Thyroid gland (tissue), 4 donors: ENCODE measurements at regions not wholly inside any gene's neighbourhood (a gene's known extent, or its start where the extent isn't known, plus 50 kb on each side); places are given as distances from the start of the nearest gene placed in this dataset.

ENCODE experiments used
- DNase-seq, 2 donors: peaks; one replicate each; pipeline ENCODE4 v3.0.0-alpha.2; 2019
- H3K27ac ChIP-seq, 3 donors: fragments of 200-600 bp; sonication (generic); 1 replicate in 2 of 3; 2 replicates in 1 of 3; pipeline ENCODE4 v1.5.1; 2016 to 2019; ENCODE audit warnings: mild to moderate bottlenecking in 1 of 3, moderate library complexity in 1 of 3
- H3K27me3 ChIP-seq: fragments of 200-600 bp; sonication (generic); one replicate; pipeline ENCODE4 v1.5.1; 2019
- H3K36me3 ChIP-seq, 2 donors: fragments of 200-600 bp; sonication (generic); one replicate each; pipeline ENCODE4 v1.5.1; 2016 to 2019
- H3K4me1 ChIP-seq, 2 donors: fragments of 200-600 bp; sonication (generic); one replicate each; pipeline ENCODE4 v1.5.1; 2017 to 2019
- H3K4me3 ChIP-seq, 3 donors: fragments of 200-600 bp; sonication (generic); replicated peaks in 1 of 3; 1 replicate in 2 of 3; 2 replicates in 1 of 3; pipeline ENCODE4 v1.5.1; 2016; ENCODE audit warnings: mild to moderate bottlenecking in 1 of 3
- H3K9me3 ChIP-seq: fragments of 200-600 bp; sonication (generic); one replicate; pipeline ENCODE4 v1.5.1; 2017
- POLR2A ChIP-seq, 2 donors: fragments of 450-650 bp; IDR thresholded peaks; one replicate each; pipeline ENCODE4 v1.6.1; 2017; ENCODE audit warnings: antibody characterized with exemption in 2 of 2, mild to moderate bottlenecking in 2 of 2, moderate library complexity in 1 of 2
- WGBS, 2 donors: methylation state at CpG; one replicate each; pipeline ENCODE4 v1.1.5; 2017; 5-methylcytosine and 5-hydroxymethylcytosine counted together
- intact Hi-C: fragments of 100-400 bp; cut with DNase I; formaldehyde crosslinking; loops from one replicate; pipeline ENCODE4 v1.15.1; 2023
- TF ChIP-seq, protein P1 (sequence below), 6 experiments: fragments of 200-600 bp in 3 of 6; fragments of 450-650 bp in 3 of 6; sonication (generic) in 3 of 6; IDR thresholded peaks; one replicate each; pipeline ENCODE4 v1.5.1; 2016 to 2019; ENCODE audit warnings: antibody characterized with exemption in 6 of 6, mild to moderate bottlenecking in 2 of 6, inconsistent platforms in 1 of 6, moderate library complexity in 1 of 6

DNA sequence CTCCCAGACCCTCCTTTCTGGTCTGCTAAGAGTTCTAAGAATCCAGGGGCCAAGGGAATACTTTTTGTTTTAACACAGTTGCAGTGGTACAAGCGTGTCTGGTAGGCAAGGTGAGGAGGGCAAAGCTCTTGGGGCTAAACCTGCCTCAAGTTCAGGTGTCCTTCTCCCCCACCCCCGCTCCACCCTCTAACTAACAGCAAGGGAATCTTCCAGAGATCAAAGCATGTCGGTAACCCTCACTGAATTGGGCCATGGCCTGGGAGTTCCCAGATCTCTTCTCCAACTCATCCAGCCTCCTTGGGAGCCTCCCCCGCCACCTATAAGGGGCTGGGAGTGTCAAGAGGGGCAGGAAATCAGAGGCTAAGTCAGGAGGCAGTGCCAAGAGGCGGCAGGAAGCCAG, 55.7 kb upstream of the TAC4 start:
- 61 to 63% methylated on average over 5 of the region's 5 CpGs for WGBS, 2 donors
- peak in 1 of 2 donors; percentile 24 for DNase-seq

DNA sequence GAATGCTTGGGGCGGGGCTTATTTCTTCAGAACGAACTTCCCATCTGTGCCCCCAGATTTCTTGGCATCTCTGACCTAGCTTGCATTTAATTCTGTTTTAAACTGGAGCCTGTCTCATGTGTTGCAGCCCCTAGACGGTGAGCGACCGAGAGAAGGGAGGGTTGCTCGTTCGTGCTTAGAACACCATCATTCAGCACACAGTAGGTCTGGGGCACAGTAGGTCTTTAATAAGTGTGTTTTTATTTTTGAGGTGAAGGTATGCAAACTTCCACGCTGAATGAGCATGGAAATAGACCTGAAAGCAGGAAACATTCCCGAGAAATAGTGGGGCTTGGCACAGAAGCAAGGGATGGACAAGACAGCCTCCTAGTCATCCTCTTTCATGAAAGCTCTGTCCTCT, 57.0 kb upstream of the TAC4 start:
- DNase-seq, result no peak
- Histone ChIP-seq H3K27ac (no peak overlapping the region), H3K36me3 (no peaks in the 10 kb centered on the region), H3K4me3 (no peak overlapping the region), H3K4me1 (peaks cover 5 to 28% of the 10 kb centered on the region in 2 donors), H3K9me3 (no peaks in the 10 kb centered on the region), H3K27me3 (no peaks in the 10 kb centered on the region)
- intact Hi-C loops, result no loop called here
- 82 to 87% methylated on average over 9 of the region's 9 CpGs for WGBS, 2 donors
- no peak for TF ChIP-seq POLR2A (IDR thresholded peaks at IDR 0.05)
- TF ChIP-seq, protein P1, sequence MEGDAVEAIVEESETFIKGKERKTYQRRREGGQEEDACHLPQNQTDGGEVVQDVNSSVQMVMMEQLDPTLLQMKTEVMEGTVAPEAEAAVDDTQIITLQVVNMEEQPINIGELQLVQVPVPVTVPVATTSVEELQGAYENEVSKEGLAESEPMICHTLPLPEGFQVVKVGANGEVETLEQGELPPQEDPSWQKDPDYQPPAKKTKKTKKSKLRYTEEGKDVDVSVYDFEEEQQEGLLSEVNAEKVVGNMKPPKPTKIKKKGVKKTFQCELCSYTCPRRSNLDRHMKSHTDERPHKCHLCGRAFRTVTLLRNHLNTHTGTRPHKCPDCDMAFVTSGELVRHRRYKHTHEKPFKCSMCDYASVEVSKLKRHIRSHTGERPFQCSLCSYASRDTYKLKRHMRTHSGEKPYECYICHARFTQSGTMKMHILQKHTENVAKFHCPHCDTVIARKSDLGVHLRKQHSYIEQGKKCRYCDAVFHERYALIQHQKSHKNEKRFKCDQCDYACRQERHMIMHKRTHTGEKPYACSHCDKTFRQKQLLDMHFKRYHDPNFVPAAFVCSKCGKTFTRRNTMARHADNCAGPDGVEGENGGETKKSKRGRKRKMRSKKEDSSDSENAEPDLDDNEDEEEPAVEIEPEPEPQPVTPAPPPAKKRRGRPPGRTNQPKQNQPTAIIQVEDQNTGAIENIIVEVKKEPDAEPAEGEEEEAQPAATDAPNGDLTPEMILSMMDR (IDR thresholded peaks at IDR 0.05), result no peak

More for the DNA sequence above, 55.7 kb upstream of the TAC4 start:
- no peak overlapping the region for H3K27ac ChIP-seq
- H3K27me3 ChIP-seq, result no peaks in the 10 kb centered on the region
- H3K4me1 ChIP-seq, result peaks cover 5 to 28% of the 10 kb centered on the region in 2 donors
- TF ChIP-seq, protein P1 (IDR thresholded peaks at IDR 0.05), result no peak
- no peak for TF ChIP-seq POLR2A (IDR thresholded peaks at IDR 0.05)
- no peaks in the 10 kb centered on the region for H3K9me3 ChIP-seq
- intact Hi-C loops, result no loop called here
- H3K36me3 ChIP-seq, result no peaks in the 10 kb centered on the region
- H3K4me3 ChIP-seq, result no peak overlapping the region

DNA sequence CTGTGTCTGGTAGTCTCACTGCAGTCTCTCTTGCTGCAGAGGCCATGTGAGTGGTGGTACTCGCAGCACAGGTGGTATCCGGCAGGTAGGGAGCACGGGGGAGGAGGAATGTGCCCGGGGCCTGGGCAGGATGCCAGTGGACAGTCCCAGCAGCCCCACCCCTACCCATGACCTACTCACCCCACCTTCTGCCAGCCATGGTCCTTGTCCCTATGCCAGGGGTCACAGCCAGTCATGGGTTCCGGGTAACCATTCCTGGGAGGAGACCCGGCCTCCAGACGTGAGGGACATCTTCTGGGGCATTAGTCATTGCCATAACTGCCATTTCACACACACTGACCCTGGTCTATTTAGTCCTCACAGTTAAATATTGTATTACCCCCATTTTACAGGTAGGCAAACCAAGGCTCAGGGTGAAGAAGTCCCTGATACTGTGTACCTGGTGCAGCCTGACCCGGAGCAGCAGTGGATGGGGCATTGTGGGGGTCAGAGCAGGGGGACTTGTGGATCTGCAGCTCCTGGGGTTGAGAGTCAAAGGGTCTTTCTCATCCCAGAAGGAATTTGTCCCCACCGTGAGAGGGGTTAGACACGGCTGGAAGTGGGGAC, 58.8 kb upstream of the TAC4 start:
- H3K27me3 ChIP-seq, result no peaks in the 10 kb centered on the region
- intact Hi-C loops, result no loop called here
- no peaks in the 10 kb centered on the region for H3K36me3 ChIP-seq
- no peak for DNase-seq
- no peak overlapping the region for H3K27ac ChIP-seq
- 52 to 73% methylated on average over 6 to 10 of the region's 10 CpGs for WGBS, 2 donors
- H3K9me3 ChIP-seq, result no peaks in the 10 kb centered on the region
- no peak overlapping the region for H3K4me3 ChIP-seq
- H3K4me1 ChIP-seq, result peaks cover 10 to 29% of the 10 kb centered on the region in 2 donors
- TF ChIP-seq, protein P1 (IDR thresholded peaks at IDR 0.05), result no peak
- TF ChIP-seq POLR2A (IDR thresholded peaks at IDR 0.05), result no peak

DNA sequence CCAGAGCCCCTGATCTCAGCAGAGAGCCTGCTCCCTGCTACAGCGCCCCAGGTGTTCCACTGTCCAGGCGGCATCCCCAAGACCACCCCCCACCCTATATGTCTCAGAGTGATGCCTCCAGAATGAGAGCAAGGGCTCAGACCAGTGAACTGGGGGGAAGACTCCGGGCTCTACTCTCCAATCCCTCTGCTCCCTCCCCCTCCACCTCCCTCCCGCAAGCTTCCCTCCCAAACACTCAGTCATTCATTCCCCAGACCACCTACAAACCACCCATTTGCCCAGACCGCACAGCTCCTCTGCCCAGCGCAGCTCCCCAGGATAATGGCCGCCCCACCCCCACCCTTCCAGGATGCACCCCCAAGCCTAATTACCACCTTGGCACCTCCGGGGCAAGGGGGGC, 59.4 kb upstream of the TAC4 start:
- TF ChIP-seq POLR2A (IDR thresholded peaks at IDR 0.05), result no peak
- TF ChIP-seq, protein P1 (IDR thresholded peaks at IDR 0.05), result no peak
- peaks cover 10 to 24% of the 10 kb centered on the region in 2 donors for H3K4me1 ChIP-seq
- H3K27ac ChIP-seq, result no peak overlapping the region
- H3K4me3 ChIP-seq, result no peak overlapping the region
- no peaks in the 10 kb centered on the region for H3K9me3 ChIP-seq
- H3K36me3 ChIP-seq, result no peaks in the 10 kb centered on the region
- DNase-seq, result no peak
- intact Hi-C loops, result no loop called here
- H3K27me3 ChIP-seq, result no peaks in the 10 kb centered on the region
- WGBS, 2 donors, result 59 to 81% methylated on average over 7 to 8 of the region's 8 CpGs

DNA sequence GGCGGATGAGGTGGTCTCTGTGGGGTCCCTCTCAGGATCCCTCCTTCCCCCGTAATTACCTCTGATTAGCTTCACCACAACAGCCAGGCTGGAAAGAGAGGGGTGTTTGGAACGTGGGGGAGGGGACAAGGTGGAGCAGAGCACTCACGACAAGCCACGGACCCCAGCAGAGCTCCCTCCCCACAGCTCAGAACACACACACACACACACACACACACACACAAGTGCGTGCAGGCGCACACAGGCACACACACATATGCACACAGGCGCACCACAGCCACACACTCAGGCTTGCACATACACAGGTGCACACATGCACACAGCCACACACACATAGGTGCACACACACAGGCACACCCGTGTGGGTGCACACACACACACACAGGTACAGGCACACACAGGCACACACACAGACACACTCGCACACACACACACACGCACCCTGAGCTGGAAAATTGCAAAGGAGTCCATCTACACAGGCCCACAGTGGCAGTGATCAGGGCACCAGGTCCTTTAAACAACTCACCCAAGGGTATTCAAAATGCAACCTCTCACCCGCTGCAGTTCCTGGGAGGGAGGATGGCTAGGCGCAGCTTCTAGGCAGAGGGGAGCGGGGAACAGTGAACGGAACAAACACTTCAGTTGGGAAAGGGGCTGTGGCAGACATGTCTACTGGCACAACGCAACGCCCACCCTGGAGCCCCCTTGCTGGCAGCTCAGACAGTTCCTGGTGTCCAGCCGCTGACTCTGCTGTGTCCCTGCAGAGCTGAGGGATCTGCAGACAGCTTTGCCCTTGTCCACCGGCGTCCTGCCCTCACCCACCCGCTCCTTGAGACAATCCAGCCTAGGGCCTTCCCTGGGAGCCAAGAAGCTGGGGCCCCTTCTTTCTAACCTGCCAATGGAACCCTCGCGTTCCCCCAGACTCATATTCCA, 59.9 kb upstream of the DLX4 start:
- no peaks in the 10 kb centered on the region for H3K36me3 ChIP-seq
- no peaks in the 10 kb centered on the region for H3K27me3 ChIP-seq
- WGBS, 2 donors, result 69 to 74% methylated on average over 20 to 23 of the region's 23 CpGs
- TF ChIP-seq POLR2A (IDR thresholded peaks at IDR 0.05), result no peak
- TF ChIP-seq, protein P1 (IDR thresholded peaks at IDR 0.05), result no peak
- no peaks in the 10 kb centered on the region for H3K9me3 ChIP-seq
- H3K4me1 ChIP-seq, result peaks cover 9 to 12% of the 10 kb centered on the region in 2 donors
- no peak overlapping the region for H3K4me3 ChIP-seq
- H3K27ac ChIP-seq, result no peak overlapping the region
- no peak for DNase-seq
- intact Hi-C loops, result no loop called here
